ENCODE measurements at regions not wholly inside any gene's neighbourhood (a gene's known extent, or its start where the extent isn't known, plus 50 kb on each side); places are given as distances from the start of the nearest gene placed in this dataset.
"Not testable (repeated sequence)": the region's sequence is repeated elsewhere in the genome, so short reads cannot be mapped to it uniquely, and the experiment has no call there.

GRCh38 chr5:50922134-50922941, 255.9 kb downstream of the PARP8 start:
- not testable (repeated sequence) for H4K20me1 ChIP-seq (ENCODE audit: low read depth, low read length); H3K27ac ChIP-seq (ENCODE audit: low read depth, low read length); H3K36me3 ChIP-seq (ENCODE audit: low read length); H3K9me2 ChIP-seq (replicated peaks; ENCODE audit: insufficient read depth, low read length); H3K27me3 ChIP-seq (ENCODE audit: low read length); H3F3A ChIP-seq (ENCODE audit: insufficient read depth); H3K79me2 ChIP-seq (ENCODE audit: insufficient read depth, low read length); H3K4me2 ChIP-seq (ENCODE audit: low read depth, low read length, poor library complexity, severe bottlenecking); H3K4me3 ChIP-seq (ENCODE audit: insufficient read depth, low read length, poor library complexity, severe bottlenecking); H3K9ac ChIP-seq (ENCODE audit: low read length); H3K9me3 ChIP-seq (ENCODE audit: insufficient read depth, low read length)
- peak overlapping the region; percentile 68 for H2AFZ ChIP-seq (ENCODE audit: low read depth, low read length, severe bottlenecking)
- peak; percentile 76 for TF ChIP-seq CTCF (IDR thresholded peaks at IDR 0.05; ENCODE audit: insufficient read depth, low read length, poor library complexity, severe bottlenecking)

- Histone ChIP-seq H3K9me2 (replicated peaks; ENCODE audit: insufficient read depth, low read length) (no peaks in the 10 kb centered on the region), H3K27me3 (ENCODE audit: low read length) (no peaks in the 10 kb centered on the region), H3K9ac (ENCODE audit: low read length) (no peak overlapping the region), H3K27ac (ENCODE audit: low read depth, low read length) (no peak overlapping the region), H3K36me3 (ENCODE audit: low read length) (no peaks in the 10 kb centered on the region), H3K9me3 (ENCODE audit: insufficient read depth, low read length) (no peaks in the 10 kb centered on the region), H3K4me3 (ENCODE audit: insufficient read depth, low read length, poor library complexity, severe bottlenecking) (no peak overlapping the region), H3F3A (ENCODE audit: insufficient read depth) (no peaks in the 10 kb centered on the region), H2AFZ (ENCODE audit: low read depth, low read length, severe bottlenecking) (no peak overlapping the region), H4K20me1 (ENCODE audit: low read depth, low read length) (no peaks in the 10 kb centered on the region), H3K4me2 (ENCODE audit: low read depth, low read length, poor library complexity, severe bottlenecking) (no peak overlapping the region), H3K79me2 (ENCODE audit: insufficient read depth, low read length) (no peaks in the 10 kb centered on the region)
- TF ChIP-seq EZH2phosphoT487 (conservative IDR thresholded peaks at IDR 0.05; ENCODE audit: low read length) (no peak), CTCF (IDR thresholded peaks at IDR 0.05; ENCODE audit: insufficient read depth, low read length, poor library complexity, severe bottlenecking) (no peak)
Measured at GRCh38 chr5:50922942-50923767, 256.7 kb downstream of the PARP8 start.

GRCh38 chr5:50923768-50924494, 257.5 kb downstream of the PARP8 start:
- H3K79me2 ChIP-seq (ENCODE audit: insufficient read depth, low read length) = no peaks in the 10 kb centered on the region
- no peak for TF ChIP-seq EZH2phosphoT487 (conservative IDR thresholded peaks at IDR 0.05; ENCODE audit: low read length)
- no peak for TF ChIP-seq CTCF (IDR thresholded peaks at IDR 0.05; ENCODE audit: insufficient read depth, low read length, poor library complexity, severe bottlenecking)

More at GRCh38 chr5:50923768-50924494, 257.5 kb downstream of the PARP8 start:
- H3K4me2 ChIP-seq (ENCODE audit: low read depth, low read length, poor library complexity, severe bottlenecking) = no peak overlapping the region
- H3K9ac ChIP-seq (ENCODE audit: low read length) = no peak overlapping the region
- no peaks in the 10 kb centered on the region for H3F3A ChIP-seq (ENCODE audit: insufficient read depth)
- no peaks in the 10 kb centered on the region for H4K20me1 ChIP-seq (ENCODE audit: low read depth, low read length)
- no peaks in the 10 kb centered on the region for H3K9me2 ChIP-seq (replicated peaks; ENCODE audit: insufficient read depth, low read length)
- H3K4me3 ChIP-seq (ENCODE audit: insufficient read depth, low read length, poor library complexity, severe bottlenecking) = no peak overlapping the region
- H3K9me3 ChIP-seq (ENCODE audit: insufficient read depth, low read length) = no peaks in the 10 kb centered on the region
- H3K27ac ChIP-seq (ENCODE audit: low read depth, low read length) = no peak overlapping the region
- H3K36me3 ChIP-seq (ENCODE audit: low read length) = no peaks in the 10 kb centered on the region
- H2AFZ ChIP-seq (ENCODE audit: low read depth, low read length, severe bottlenecking) = no peak overlapping the region
- no peaks in the 10 kb centered on the region for H3K27me3 ChIP-seq (ENCODE audit: low read length)
